HCT116 (cell line): ENCODE measurements at regions not wholly inside any gene's neighbourhood (a gene's known extent, or its start where the extent isn't known, plus 50 kb on each side); places are given as distances from the start of the nearest gene placed in this dataset.

Experiments used
- ATF3 ChIP-seq: IDR thresholded peaks from 2 replicates; pipeline ENCODE4 v1.6.1; 2012
- CTCF ChIP-seq, 3 experiments: fragments of 200-600 bp in 1 of 3; sonication (generic) in 1 of 3; IDR thresholded peaks in 2 of 3; conservative IDR thresholded peaks in 1 of 3; 2 replicates each; pipeline ENCODE4 v1.5.1; 2012 to 2017; ENCODE audit warnings: low read depth in 2 of 3, low read length in 2 of 3, antibody characterized with exemption in 1 of 3, borderline replicate concordance in 1 of 3, control low read depth in 1 of 3, mild to moderate bottlenecking in 1 of 3, mixed read lengths in 1 of 3, mixed run types in 1 of 3, moderate library complexity in 1 of 3; ENCODE audit not compliant: insufficient read depth in 1 of 3
- EZH2 ChIP-seq: fragments of 200-600 bp; sonication (generic); IDR thresholded peaks from 2 replicates; pipeline ENCODE4 v1.6.1; 2017; ENCODE audit warnings: antibody characterized with exemption, mixed run types
- EZH2phosphoT487 ChIP-seq: fragments of 200-600 bp; IDR thresholded peaks from 2 replicates; pipeline ENCODE4 v1.6.1; 2018; ENCODE audit warnings: antibody characterized with exemption, borderline replicate concordance
- JUND ChIP-seq: IDR thresholded peaks from 2 replicates; pipeline ENCODE4 v1.6.1; 2012
- MAX ChIP-seq: IDR thresholded peaks from 2 replicates; pipeline ENCODE4 v1.6.1; 2012
- POLR2A ChIP-seq: IDR thresholded peaks from 2 replicates; pipeline ENCODE4 v1.7.0; 2011; ENCODE audit warnings: borderline replicate concordance; ENCODE audit not compliant: insufficient read depth, insufficient read length; ENCODE audit errors: extremely low read depth
- POLR2AphosphoS5 ChIP-seq: IDR thresholded peaks from 2 replicates; pipeline ENCODE4 v1.6.1; 2011; ENCODE audit warnings: mild to moderate bottlenecking, low read depth, low read length, moderate library complexity
- SIN3A ChIP-seq: IDR thresholded peaks from 2 replicates; pipeline ENCODE4 v1.6.1; 2012; ENCODE audit warnings: low read depth
- SRF ChIP-seq: IDR thresholded peaks from 2 replicates; pipeline ENCODE4 v1.6.1; 2012; ENCODE audit warnings: low read depth
- TCF7L2 ChIP-seq: IDR thresholded peaks from 2 replicates; pipeline ENCODE4 v1.7.0; 2011; ENCODE audit warnings: borderline replicate concordance, inconsistent platforms; ENCODE audit not compliant: insufficient read depth, insufficient read length; ENCODE audit errors: extremely low read depth
- ZBTB33 ChIP-seq: IDR thresholded peaks from 2 replicates; pipeline ENCODE4 v1.6.1; 2011; ENCODE audit warnings: mild to moderate bottlenecking, low read length, moderate library complexity; ENCODE audit not compliant: insufficient replicate concordance; ENCODE audit errors: extremely low read depth

GRCh38 chr2:53174539-53174938 is 593.1 kb upstream of the CHAC2 start:
- no peak for TF ChIP-seq CTCF (IDR thresholded peaks at IDR 0.05 in 2 of 3, conservative IDR thresholded peaks at IDR 0.05 in 1 of 3; ENCODE audit: borderline replicate concordance in 1 of 3, insufficient read depth in 1 of 3, low read depth in 2 of 3, low read length in 2 of 3)
- no peak for TF ChIP-seq POLR2AphosphoS5
- TF ChIP-seq SRF: no peak
- no peak for TF ChIP-seq EZH2phosphoT487
- no peak for TF ChIP-seq EZH2
- no peak for TF ChIP-seq ATF3
- TF ChIP-seq JUND: no peak
- no peak for TF ChIP-seq POLR2A
- no peak for TF ChIP-seq ZBTB33
- no peak for TF ChIP-seq MAX
- no peak for TF ChIP-seq SIN3A
- TF ChIP-seq TCF7L2: no peak
